Glomerular visceral epithelial cell (primary cell): ENCODE measurements at regions not wholly inside any gene's neighbourhood (a gene's known extent, or its start where the extent isn't known, plus 50 kb on each side); places are given as distances from the start of the nearest gene placed in this dataset.

Source experiments
- DNase-seq: peaks from one replicate; pipeline ENCODE4 v3.0.0-alpha.2; 2016; ENCODE audit errors: extremely low spot score

- DNase-seq, result no peak
Measured at GRCh38 chr4:129546531-129546930, 450.6 kb downstream of the C4orf33 start.

GRCh38 chr4:129550281-129550785 is 454.4 kb downstream of the C4orf33 start:
- no peak for DNase-seq

- DNase-seq, result no peak
Measured at GRCh38 chr4:129561280-129561679, 465.3 kb downstream of the C4orf33 start.

- DNase-seq, result peak; percentile 18
Measured at GRCh38 chr4:129561886-129562671, 466.1 kb downstream of the C4orf33 start.

GRCh38 chr4:129565214-129565613 is 469.3 kb downstream of the C4orf33 start:
- no peak for DNase-seq

GRCh38 chr4:129570326-129570725 is 474.4 kb downstream of the C4orf33 start:
- no peak for DNase-seq

GRCh38 chr4:129578336-129578735 is 482.4 kb downstream of the C4orf33 start:
- DNase-seq, result peak; percentile 44

GRCh38 chr4:129581305-129581704 is 485.4 kb downstream of the C4orf33 start:
- DNase-seq, result no peak

- no peak for DNase-seq
Measured at GRCh38 chr4:129583868-129584267, 487.9 kb downstream of the C4orf33 start.

GRCh38 chr4:129598582-129598981 is 502.6 kb downstream of the C4orf33 start:
- DNase-seq, result no peak

GRCh38 chr4:129600898-129601297 is 504.9 kb downstream of the C4orf33 start:
- DNase-seq, result no peak

- DNase-seq, result no peak
Measured at GRCh38 chr4:129602447-129602846, 506.5 kb downstream of the C4orf33 start.

- no peak for DNase-seq
Measured at GRCh38 chr4:129603241-129603931, 507.4 kb downstream of the C4orf33 start.

- no peak for DNase-seq
Measured at GRCh38 chr4:129604632-129605255, 508.8 kb downstream of the C4orf33 start.

GRCh38 chr4:129614611-129615010 is 518.7 kb downstream of the C4orf33 start:
- no peak for DNase-seq

GRCh38 chr4:129622566-129622965 is 526.6 kb downstream of the C4orf33 start:
- DNase-seq, result no peak

GRCh38 chr4:129623233-129623875 is 527.4 kb downstream of the C4orf33 start:
- DNase-seq, result no peak

- DNase-seq, result peak; percentile 66
Measured at GRCh38 chr4:129641179-129641578, 545.2 kb downstream of the C4orf33 start.

GRCh38 chr4:129645461-129645860 is 549.5 kb downstream of the C4orf33 start:
- DNase-seq, result no peak

- no peak for DNase-seq
Measured at GRCh38 chr4:129668092-129668491, 572.1 kb downstream of the C4orf33 start.

GRCh38 chr4:129672941-129673340 is 577.0 kb downstream of the C4orf33 start:
- DNase-seq, result no peak

- no peak for DNase-seq
Measured at GRCh38 chr4:129675036-129675435, 579.1 kb downstream of the C4orf33 start.
